ENCODE measurements at regions not wholly inside any gene's neighbourhood (a gene's known extent, or its start where the extent isn't known, plus 50 kb on each side); places are given as distances from the start of the nearest gene placed in this dataset.

GRCh38 chr11:96960926-96961325 lies 571.1 kb downstream of the JRKL start:
- DNase-seq (ENCODE audit: extremely low spot score), result no peak
- ChIA-PET CTCF (no interaction called here), POLR2A (no interaction called here)
- TF ChIP-seq CTBP1 (IDR thresholded peaks at IDR 0.05; ENCODE audit: borderline replicate concordance) (no peak), SUZ12 (IDR thresholded peaks at IDR 0.05) (no peak), LEF1 (IDR thresholded peaks at IDR 0.05; ENCODE audit: borderline replicate concordance) (no peak), HDGF (IDR thresholded peaks at IDR 0.05; ENCODE audit: borderline replicate concordance) (no peak), FOXA1 (IDR thresholded peaks at IDR 0.05) (no peak), FOXM1 (IDR thresholded peaks at IDR 0.05; ENCODE audit: borderline replicate concordance) (no peak), L3MBTL2 (conservative IDR thresholded peaks at IDR 0.05) (no peak), ARNT (IDR thresholded peaks at IDR 0.05) (no peak), FOXK2 (IDR thresholded peaks at IDR 0.05) (no peak)

GRCh38 chr11:96961931-96962330 lies 572.1 kb downstream of the JRKL start:
- POLR2A ChIA-PET, result no interaction called here
- no peak for DNase-seq (ENCODE audit: extremely low spot score)
- TF ChIP-seq ARNT (IDR thresholded peaks at IDR 0.05) (no peak), HDGF (IDR thresholded peaks at IDR 0.05; ENCODE audit: borderline replicate concordance) (no peak), ZNF384 (IDR thresholded peaks at IDR 0.05) (no peak), BHLHE40 (IDR thresholded peaks at IDR 0.05; ENCODE audit: borderline replicate concordance) (no peak), L3MBTL2 (conservative IDR thresholded peaks at IDR 0.05) (no peak), ELF4 (IDR thresholded peaks at IDR 0.05) (no peak), LEF1 (IDR thresholded peaks at IDR 0.05; ENCODE audit: borderline replicate concordance) (no peak), SP1 (IDR thresholded peaks at IDR 0.05) (no peak), PKNOX1 (IDR thresholded peaks at IDR 0.05) (no peak), FOXA1 (IDR thresholded peaks at IDR 0.05) (no peak), FOXM1 (IDR thresholded peaks at IDR 0.05; ENCODE audit: borderline replicate concordance) (no peak), CTBP1 (IDR thresholded peaks at IDR 0.05; ENCODE audit: borderline replicate concordance) (no peak), FOXK2 (IDR thresholded peaks at IDR 0.05) (no peak), SUZ12 (IDR thresholded peaks at IDR 0.05) (no peak), TARDBP (IDR thresholded peaks at IDR 0.05) (no peak), NFRKB (IDR thresholded peaks at IDR 0.05) (no peak)
- CTCF ChIA-PET, result no interaction called here

- CTCF ChIA-PET, result no interaction called here
- POLR2A ChIA-PET, result interaction anchor here (0.6 kb wide), 1 partner anchor 23 kb away, joined by 3 read pairs; no protein-coding TSS in a partner anchor
- TF ChIP-seq SUZ12 (IDR thresholded peaks at IDR 0.05) (no peak), CTBP1 (IDR thresholded peaks at IDR 0.05; ENCODE audit: borderline replicate concordance) (no peak), TARDBP (IDR thresholded peaks at IDR 0.05) (no peak), LEF1 (IDR thresholded peaks at IDR 0.05; ENCODE audit: borderline replicate concordance) (no peak), FOXK2 (IDR thresholded peaks at IDR 0.05) (no peak), NFRKB (IDR thresholded peaks at IDR 0.05) (no peak), PKNOX1 (IDR thresholded peaks at IDR 0.05) (no peak), SP1 (IDR thresholded peaks at IDR 0.05) (no peak)
- DNase-seq (ENCODE audit: extremely low spot score), result no peak
Observed at GRCh38 chr11:96963375-96963774, 573.6 kb downstream of the JRKL start.

- TF ChIP-seq FOXK2 (IDR thresholded peaks at IDR 0.05) (no peak), HDGF (IDR thresholded peaks at IDR 0.05; ENCODE audit: borderline replicate concordance) (no peak), TARDBP (IDR thresholded peaks at IDR 0.05) (no peak), ARNT (IDR thresholded peaks at IDR 0.05) (no peak), LEF1 (IDR thresholded peaks at IDR 0.05; ENCODE audit: borderline replicate concordance) (no peak), FOXM1 (IDR thresholded peaks at IDR 0.05; ENCODE audit: borderline replicate concordance) (no peak), SUZ12 (IDR thresholded peaks at IDR 0.05) (no peak), PKNOX1 (IDR thresholded peaks at IDR 0.05) (no peak), ZNF384 (IDR thresholded peaks at IDR 0.05) (no peak), FOXA1 (IDR thresholded peaks at IDR 0.05) (no peak), SP1 (IDR thresholded peaks at IDR 0.05) (no peak), NFRKB (IDR thresholded peaks at IDR 0.05) (no peak), CTBP1 (IDR thresholded peaks at IDR 0.05; ENCODE audit: borderline replicate concordance) (no peak), L3MBTL2 (conservative IDR thresholded peaks at IDR 0.05) (no peak)
- DNase-seq (ENCODE audit: extremely low spot score), result no peak
- POLR2A ChIA-PET, result no interaction called here
- CTCF ChIA-PET, result no interaction called here
Observed at GRCh38 chr11:96964661-96965060, 574.8 kb downstream of the JRKL start.

GRCh38 chr11:96967616-96968015 lies 577.8 kb downstream of the JRKL start:
- CTCF ChIA-PET, result no interaction called here

More at GRCh38 chr11:96967616-96968015, 577.8 kb downstream of the JRKL start:
- DNase-seq (ENCODE audit: extremely low spot score), result no peak
- TF ChIP-seq NFRKB (IDR thresholded peaks at IDR 0.05), result no peak
- TF ChIP-seq L3MBTL2 (conservative IDR thresholded peaks at IDR 0.05), result no peak
- TF ChIP-seq PKNOX1 (IDR thresholded peaks at IDR 0.05), result no peak
- TF ChIP-seq SP1 (IDR thresholded peaks at IDR 0.05), result no peak
- TF ChIP-seq BHLHE40 (IDR thresholded peaks at IDR 0.05; ENCODE audit: borderline replicate concordance), result no peak
- no peak for TF ChIP-seq FOXA1 (IDR thresholded peaks at IDR 0.05)
- no peak for TF ChIP-seq ELF4 (IDR thresholded peaks at IDR 0.05)
- no peak for TF ChIP-seq CTBP1 (IDR thresholded peaks at IDR 0.05; ENCODE audit: borderline replicate concordance)
- TF ChIP-seq FOXM1 (IDR thresholded peaks at IDR 0.05; ENCODE audit: borderline replicate concordance), result no peak
- TF ChIP-seq HDGF (IDR thresholded peaks at IDR 0.05; ENCODE audit: borderline replicate concordance), result no peak
- TF ChIP-seq SUZ12 (IDR thresholded peaks at IDR 0.05), result no peak
- TF ChIP-seq FOXK2 (IDR thresholded peaks at IDR 0.05), result no peak
- no peak for TF ChIP-seq TARDBP (IDR thresholded peaks at IDR 0.05)
- TF ChIP-seq LEF1 (IDR thresholded peaks at IDR 0.05; ENCODE audit: borderline replicate concordance), result no peak
- POLR2A ChIA-PET, result no interaction called here
